H1 (cell line): ENCODE measurements at regions not wholly inside any gene's neighbourhood (a gene's known extent, or its start where the extent isn't known, plus 50 kb on each side); places are given as distances from the start of the nearest gene placed in this dataset.

Experiments
- ASH2L ChIP-seq: fragments of 200-600, 300-600 bp; sonication (generic); IDR thresholded peaks from one replicate; pipeline ENCODE4 v1.7.1; 2017; ENCODE audit warnings: low read length
- BACH1 ChIP-seq: IDR thresholded peaks from 2 replicates; pipeline ENCODE4 v1.6.1; 2012; ENCODE audit warnings: low read length, improper control_type of control experiment
- CBX8 ChIP-seq: fragments of 300-800, 300-1000 bp; sonication (generic); IDR thresholded peaks from 2 replicates; pipeline ENCODE4 v1.7.1; 2016; ENCODE audit warnings: low read depth, low read length, borderline replicate concordance
- CEBPB ChIP-seq: IDR thresholded peaks from 2 replicates; pipeline ENCODE4 v1.6.1; 2012; ENCODE audit warnings: low read depth, low read length
- EP300 ChIP-seq, 2 experiments: IDR thresholded peaks; 1 replicate in 1 of 2; 2 replicates in 1 of 2; pipeline ENCODE4 v1.6.1; 2011 to 2012; ENCODE audit warnings: low read depth in 2 of 2, low read length in 2 of 2, mild to moderate bottlenecking in 2 of 2, borderline replicate concordance in 1 of 2, inconsistent platforms in 1 of 2, moderate library complexity in 1 of 2
- HDAC2 ChIP-seq, 2 experiments: fragments of 300-600 bp in 1 of 2; sonication (generic) in 1 of 2; IDR thresholded peaks; 2 replicates each; pipeline ENCODE4 v1.6.1; 2011 to 2012; ENCODE audit warnings: low read depth in 2 of 2, low read length in 2 of 2, mild to moderate bottlenecking in 2 of 2, moderate library complexity in 2 of 2, borderline replicate concordance in 1 of 2, inconsistent platforms in 1 of 2
- HDAC6 ChIP-seq: IDR thresholded peaks from one replicate; pipeline ENCODE4 v1.7.1; 2012; ENCODE audit warnings: low read depth, mild to moderate bottlenecking, inconsistent platforms, low read length, moderate library complexity
- JUN ChIP-seq: IDR thresholded peaks from 2 replicates; pipeline ENCODE4 v1.6.1; 2011; ENCODE audit warnings: low read depth, mild to moderate bottlenecking, improper control_type of control experiment, low read length
- KDM1A ChIP-seq: fragments of 200-600, 300-600 bp; sonication (generic); IDR thresholded peaks from 2 replicates; pipeline ENCODE4 v1.7.1; 2016; ENCODE audit warnings: mild to moderate bottlenecking, low read length, borderline replicate concordance
- KDM4A ChIP-seq: IDR thresholded peaks from one replicate; pipeline ENCODE4 v1.7.1; 2012; ENCODE audit warnings: low read depth, mild to moderate bottlenecking, moderate library complexity, low read length, inconsistent platforms; ENCODE audit not compliant: severe bottlenecking
- KDM5A ChIP-seq: fragments of 200-600 bp; IDR thresholded peaks from 2 replicates; pipeline ENCODE4 v1.7.1; 2012; ENCODE audit warnings: mild to moderate bottlenecking, low read length, inconsistent platforms, mixed read lengths
- MAFK ChIP-seq: IDR thresholded peaks from 2 replicates; pipeline ENCODE4 v1.6.1; 2012; ENCODE audit warnings: low read depth, mild to moderate bottlenecking, improper control_type of control experiment, low read length
- POLR2AphosphoS5 ChIP-seq: IDR thresholded peaks from 2 replicates; pipeline ENCODE4 v1.6.1; 2011; ENCODE audit warnings: low read depth, low read length
- RFX5 ChIP-seq: IDR thresholded peaks from 2 replicates; pipeline ENCODE4 v1.6.1; 2011; ENCODE audit warnings: low read depth, low read length, improper control_type of control experiment, borderline replicate concordance
- RNF2 ChIP-seq: fragments of 200-900, 300-1000 bp; sonication (generic); IDR thresholded peaks from 2 replicates; pipeline ENCODE4 v1.7.1; 2016; ENCODE audit warnings: borderline replicate concordance, low read depth, mild to moderate bottlenecking, antibody characterized with exemption, low read length; ENCODE audit not compliant: poor library complexity, severe bottlenecking; ENCODE audit errors: missing control alignments
- RXRA ChIP-seq: IDR thresholded peaks from 2 replicates; pipeline ENCODE4 v1.6.1; 2011; ENCODE audit warnings: low read depth, mild to moderate bottlenecking, low read length, moderate library complexity; ENCODE audit not compliant: insufficient read depth
- SRF ChIP-seq: IDR thresholded peaks from 2 replicates; pipeline ENCODE4 v1.6.1; 2011; ENCODE audit warnings: mild to moderate bottlenecking, low read depth, low read length, moderate library complexity
- TAF7 ChIP-seq: optimal IDR thresholded peaks from 2 replicates; pipeline ENCODE3; 2011; ENCODE audit warnings: low read depth, mild to moderate bottlenecking, inconsistent platforms, low read length, moderate library complexity, borderline replicate concordance
- TF ChIP-seq, protein P1 (sequence below), 3 experiments: IDR thresholded peaks; 1 replicate in 2 of 3; 2 replicates in 1 of 3; pipeline versions ENCODE4 v1.5.1 to v1.6.1; 2011; ENCODE audit warnings: low read length in 3 of 3, mild to moderate bottlenecking in 3 of 3, inconsistent platforms in 2 of 3, low read depth in 1 of 3, moderate library complexity in 1 of 3; ENCODE audit not compliant: insufficient read depth in 1 of 3; ENCODE audit errors: control extremely low read depth in 1 of 3

DNA sequence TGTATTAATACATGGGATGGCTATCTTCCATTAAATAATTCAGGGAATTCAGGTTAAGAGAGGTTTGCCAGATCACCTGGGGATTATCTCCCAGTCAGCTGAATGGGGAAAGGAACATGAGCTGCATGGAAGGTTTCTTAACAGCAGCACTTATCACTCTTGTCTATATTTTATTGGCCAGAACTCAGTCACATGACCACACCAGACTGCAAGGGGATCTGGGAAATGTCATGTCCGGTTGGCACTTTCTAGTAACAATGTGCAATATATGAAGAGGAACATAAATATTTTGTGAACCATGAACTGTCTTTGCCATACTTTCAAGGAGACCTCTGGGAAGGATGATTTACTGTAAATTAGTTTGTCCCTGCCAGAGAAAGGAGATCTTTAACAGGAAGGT lies 599.1 kb downstream of the SLC4A3 start (continued):
- TF ChIP-seq MAFK (no peak), KDM5A (no peak), CBX8 (no peak), RFX5 (no peak), CEBPB (no peak), RXRA (no peak), ASH2L (no peak), EP300 (IDR thresholded peaks at IDR 0.05; ENCODE audit: borderline replicate concordance in 1 of 2, low read depth in 2 of 2, low read length in 2 of 2) (no peak), RNF2 (no peak), SRF (no peak), POLR2AphosphoS5 (no peak), KDM4A (no peak), JUN (no peak), HDAC2 (IDR thresholded peaks at IDR 0.05; ENCODE audit: borderline replicate concordance in 1 of 2, low read depth in 2 of 2, low read length in 2 of 2) (no peak), KDM1A (no peak), BACH1 (no peak), HDAC6 (no peak), TAF7 (no peak)
- TF ChIP-seq, protein P1, sequence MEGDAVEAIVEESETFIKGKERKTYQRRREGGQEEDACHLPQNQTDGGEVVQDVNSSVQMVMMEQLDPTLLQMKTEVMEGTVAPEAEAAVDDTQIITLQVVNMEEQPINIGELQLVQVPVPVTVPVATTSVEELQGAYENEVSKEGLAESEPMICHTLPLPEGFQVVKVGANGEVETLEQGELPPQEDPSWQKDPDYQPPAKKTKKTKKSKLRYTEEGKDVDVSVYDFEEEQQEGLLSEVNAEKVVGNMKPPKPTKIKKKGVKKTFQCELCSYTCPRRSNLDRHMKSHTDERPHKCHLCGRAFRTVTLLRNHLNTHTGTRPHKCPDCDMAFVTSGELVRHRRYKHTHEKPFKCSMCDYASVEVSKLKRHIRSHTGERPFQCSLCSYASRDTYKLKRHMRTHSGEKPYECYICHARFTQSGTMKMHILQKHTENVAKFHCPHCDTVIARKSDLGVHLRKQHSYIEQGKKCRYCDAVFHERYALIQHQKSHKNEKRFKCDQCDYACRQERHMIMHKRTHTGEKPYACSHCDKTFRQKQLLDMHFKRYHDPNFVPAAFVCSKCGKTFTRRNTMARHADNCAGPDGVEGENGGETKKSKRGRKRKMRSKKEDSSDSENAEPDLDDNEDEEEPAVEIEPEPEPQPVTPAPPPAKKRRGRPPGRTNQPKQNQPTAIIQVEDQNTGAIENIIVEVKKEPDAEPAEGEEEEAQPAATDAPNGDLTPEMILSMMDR (IDR thresholded peaks at IDR 0.05; ENCODE audit: control extremely low read depth in 1 of 3, insufficient read depth in 1 of 3, low read depth in 1 of 3, low read length in 3 of 3) = no peak
